Caco-2 (cell line): ENCODE measurements at regions not wholly inside any gene's neighbourhood (a gene's known extent, or its start where the extent isn't known, plus 50 kb on each side); places are given as distances from the start of the nearest gene placed in this dataset.

Experiments used
- BruUV-seq: library from RNA; stranded (reverse); fragments of 400-500 nt; replicated peaks from 2 replicates; lab custom pipeline; 2021; lab: Mats Ljungman, UMichigan
- CTCF ChIA-PET: fragments of 300-600 bp; sonication (Branson Sonifier 250); formaldehyde crosslinking; loops from one replicate; lab custom pipeline; 2022; ENCODE audit warnings: antibody characterized with exemption; lab: Charles Lee
- POLR2A ChIA-PET: fragments of 300-600 bp; sonication (Branson Sonifier 250); formaldehyde crosslinking; loops from one replicate; lab custom pipeline; 2022; ENCODE audit warnings: antibody characterized with exemption; lab: Charles Lee
- DNase-seq, 2 experiments: peaks; one replicate each; pipeline versions ENCODE4 v3.0.0 to v3.0.0-alpha.2; 2020 to 2022
- H3K27me3 ChIP-seq: replicated peaks from 2 replicates; pipeline ENCODE4 v1.6.0; 2011; ENCODE audit warnings: low read length; ENCODE audit not compliant: control insufficient read depth, insufficient read depth
- H3K36me3 ChIP-seq: 2 replicates; pipeline ENCODE4 v1.5.1; 2011; ENCODE audit warnings: low read length; ENCODE audit not compliant: control insufficient read depth, insufficient read depth
- H3K4me1 ChIP-seq: fragments of 250-450 bp; sonication (Bioruptor Pico); 2 replicates; pipeline ENCODE4 v1.5.1; 2020; ENCODE audit warnings: mild to moderate bottlenecking
- H3K4me3 ChIP-seq: 2 replicates; pipeline ENCODE4 v1.5.1; 2011; ENCODE audit warnings: low read depth, mild to moderate bottlenecking, control low read depth, low read length
- H3K9me3 ChIP-seq: fragments of 250-450 bp; sonication (Bioruptor Pico); 2 replicates; pipeline ENCODE4 v1.5.1; 2020; ENCODE audit warnings: mild to moderate bottlenecking, moderate library complexity
- H3K27ac Mint-ChIP-seq: one replicate; pipeline ENCODE4 v1.8.0; 2022; ENCODE audit warnings: mixed read lengths; ENCODE audit not compliant: unreplicated experiment
- H3K27me3 Mint-ChIP-seq: one replicate; pipeline ENCODE4 v1.8.0; 2022; ENCODE audit warnings: mixed read lengths; ENCODE audit not compliant: insufficient read depth, unreplicated experiment
- H3K36me3 Mint-ChIP-seq: one replicate; pipeline ENCODE4 v1.8.0; 2022; ENCODE audit warnings: mild to moderate bottlenecking, mixed read lengths; ENCODE audit not compliant: insufficient read depth, unreplicated experiment
- H3K4me1 Mint-ChIP-seq: one replicate; pipeline ENCODE4 v1.8.0; 2022; ENCODE audit warnings: low read depth, mixed read lengths; ENCODE audit not compliant: unreplicated experiment
- H3K4me3 Mint-ChIP-seq: one replicate; pipeline ENCODE4 v1.8.0; 2022; ENCODE audit warnings: mild to moderate bottlenecking, moderate library complexity, mixed read lengths; ENCODE audit not compliant: unreplicated experiment
- H3K9me3 Mint-ChIP-seq: one replicate; pipeline ENCODE4 v1.8.0; 2022; ENCODE audit warnings: mixed read lengths; ENCODE audit not compliant: unreplicated experiment
- CTCF ChIP-seq, 2 experiments: fragments of 200-600 bp in 1 of 2; IDR thresholded peaks; 1 replicate in 1 of 2; 2 replicates in 1 of 2; pipeline versions ENCODE4 v1.5.1 to v1.8.0; 2011 to 2022; ENCODE audit warnings: antibody characterized with exemption in 1 of 2, control low read depth in 1 of 2, inconsistent platforms in 1 of 2, low read depth in 1 of 2, low read length in 1 of 2, mild to moderate bottlenecking in 1 of 2, moderate library complexity in 1 of 2; ENCODE audit not compliant: insufficient read depth in 1 of 2, severe bottlenecking in 1 of 2, unreplicated experiment in 1 of 2
- intact Hi-C: fragments of 100-400 bp; cut with micrococcal nuclease; formaldehyde crosslinking; loops from one replicate; pipeline ENCODE4 v1.10.0; 2022; ENCODE audit not compliant: unreplicated experiment

DNA sequence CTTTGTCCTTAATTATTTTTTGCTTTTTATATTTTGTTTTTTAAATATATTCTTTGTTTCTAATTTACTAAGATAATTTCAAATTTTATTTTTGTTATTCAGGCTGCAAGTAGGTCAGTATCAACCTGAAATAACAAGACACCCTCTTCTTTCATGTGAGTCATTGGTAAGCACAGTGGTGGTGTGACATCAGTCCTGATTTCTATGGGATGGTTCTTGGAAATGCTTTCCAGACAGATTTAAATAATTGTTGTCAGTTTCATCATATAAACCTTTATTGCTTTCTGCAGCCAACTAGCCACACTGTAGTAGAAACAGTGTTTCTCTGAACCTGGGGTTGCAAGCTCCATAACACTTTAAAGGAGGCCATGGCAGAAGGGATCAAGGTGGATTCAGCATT is 157.5 kb upstream of the C21orf91 start:
- no peaks in the 10 kb centered on the region for H3K4me1 Mint-ChIP-seq
- no peaks in the 10 kb centered on the region for H3K27me3 ChIP-seq
- H3K4me1 ChIP-seq = no peaks in the 10 kb centered on the region
- no peaks in the 10 kb centered on the region for H3K36me3 Mint-ChIP-seq
- no peaks in the 10 kb centered on the region for H3K27me3 Mint-ChIP-seq
- ChIA-PET CTCF (no interaction called here), POLR2A (no interaction called here)
- DNase-seq = no peak
- intact Hi-C loops = no loop called here
- no peak for TF ChIP-seq CTCF (IDR thresholded peaks at IDR 0.05; ENCODE audit: insufficient read depth in 1 of 2, low read depth in 1 of 2, low read length in 1 of 2, severe bottlenecking in 1 of 2, unreplicated experiment in 1 of 2)
- H3K9me3 ChIP-seq = no peaks in the 10 kb centered on the region
- H3K27ac Mint-ChIP-seq = no peak overlapping the region
- H3K4me3 ChIP-seq = no peak overlapping the region
- no peaks in the 10 kb centered on the region for H3K36me3 ChIP-seq
- no peak overlapping the region for H3K4me3 Mint-ChIP-seq
- no TSS peak for BruUV-seq
- no peaks in the 10 kb centered on the region for H3K9me3 Mint-ChIP-seq

DNA sequence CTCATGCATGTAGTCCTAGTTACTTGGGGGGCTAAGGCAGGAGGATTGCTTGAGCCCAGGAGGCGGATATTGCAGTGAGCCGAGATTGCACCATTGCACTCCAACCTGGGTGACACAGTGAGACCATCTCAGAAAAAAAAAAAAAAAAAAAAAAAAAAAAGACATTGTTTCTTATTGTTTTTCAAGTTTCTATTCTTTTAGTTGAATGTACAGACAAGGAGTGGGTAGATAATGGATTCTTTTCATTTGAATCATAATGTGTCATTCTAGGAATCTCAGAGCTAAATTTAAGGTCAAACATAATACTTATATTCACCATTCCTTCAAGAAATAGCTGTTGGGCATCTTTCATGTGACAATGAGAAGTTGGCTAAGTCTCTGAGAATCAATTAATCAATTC is 157.0 kb upstream of the C21orf91 start:
- intact Hi-C loops = no loop called here
- POLR2A ChIA-PET = no interaction called here
- Mint-ChIP-seq H3K27ac (no peak overlapping the region), H3K9me3 (no peaks in the 10 kb centered on the region), H3K4me3 (no peak overlapping the region), H3K36me3 (no peaks in the 10 kb centered on the region), H3K27me3 (no peaks in the 10 kb centered on the region), H3K4me1 (no peaks in the 10 kb centered on the region)
- BruUV-seq = no TSS peak
- H3K36me3 ChIP-seq = no peaks in the 10 kb centered on the region
- no peak for DNase-seq
- no peak overlapping the region for H3K4me3 ChIP-seq
- no peaks in the 10 kb centered on the region for H3K27me3 ChIP-seq
- CTCF ChIA-PET = no interaction called here
- no peaks in the 10 kb centered on the region for H3K9me3 ChIP-seq
- H3K4me1 ChIP-seq = no peaks in the 10 kb centered on the region
- TF ChIP-seq CTCF (IDR thresholded peaks at IDR 0.05; ENCODE audit: insufficient read depth in 1 of 2, low read depth in 1 of 2, low read length in 1 of 2, severe bottlenecking in 1 of 2, unreplicated experiment in 1 of 2) = no peak

GRCh38 chr21:17967319-17967718 is 148.2 kb upstream of the C21orf91 start:
- ChIA-PET POLR2A (no interaction called here), CTCF (no interaction called here)

More at GRCh38 chr21:17967319-17967718, 148.2 kb upstream of the C21orf91 start:
- Mint-ChIP-seq H3K36me3 (no peaks in the 10 kb centered on the region), H3K4me3 (no peak overlapping the region), H3K9me3 (no peaks in the 10 kb centered on the region), H3K4me1 (no peaks in the 10 kb centered on the region), H3K27ac (no peak overlapping the region), H3K27me3 (peaks cover 4% of the 10 kb centered on the region)
- no peak for TF ChIP-seq CTCF (IDR thresholded peaks at IDR 0.05; ENCODE audit: insufficient read depth in 1 of 2, low read depth in 1 of 2, low read length in 1 of 2, severe bottlenecking in 1 of 2, unreplicated experiment in 1 of 2)
- Histone ChIP-seq H3K36me3 (no peaks in the 10 kb centered on the region), H3K9me3 (no peaks in the 10 kb centered on the region), H3K27me3 (no peaks in the 10 kb centered on the region), H3K4me1 (no peaks in the 10 kb centered on the region), H3K4me3 (no peak overlapping the region)
- no TSS peak for BruUV-seq
- no peak for DNase-seq
- intact Hi-C loops = no loop called here
